SK-N-SH treated with all-trans-retinoic acid at 6 μM for 48 hours (cell line): ENCODE measurements at regions not wholly inside any gene's neighbourhood (a gene's known extent, or its start where the extent isn't known, plus 50 kb on each side); places are given as distances from the start of the nearest gene placed in this dataset.

Source experiments
- BACH2 ChIP-seq: fragments of 250-450 bp; sonication (Bioruptor Pico); IDR thresholded peaks from 2 replicates; pipeline ENCODE4 v1.9.0; 2021; ENCODE audit warnings: mild to moderate bottlenecking, borderline replicate concordance
- ESRRG ChIP-seq: fragments of 250-450 bp; sonication (Bioruptor Pico); IDR thresholded peaks from 2 replicates; pipeline ENCODE4 v1.6.1; 2021; ENCODE audit warnings: mild to moderate bottlenecking
- ISL1 ChIP-seq: fragments of 250-450 bp; sonication (Bioruptor Pico); IDR thresholded peaks from 2 replicates; pipeline ENCODE4 v2.1.2; 2022; ENCODE audit warnings: mild to moderate bottlenecking, moderate library complexity
- ZC3H10 ChIP-seq: fragments of 250-450 bp; sonication (Bioruptor Pico); IDR thresholded peaks from 2 replicates; pipeline ENCODE4 v1.5.1; 2021; ENCODE audit warnings: mild to moderate bottlenecking, moderate library complexity
- ZFP3 ChIP-seq: fragments of 250-450 bp; sonication (Bioruptor Pico); IDR thresholded peaks from 2 replicates; pipeline ENCODE4 v1.5.0; 2020; ENCODE audit warnings: mild to moderate bottlenecking, moderate library complexity
- TF ChIP-seq, protein P1 (sequence below): fragments of 250-450 bp; sonication (Bioruptor Pico); IDR thresholded peaks from 2 replicates; pipeline ENCODE4 v1.8.0; 2020; ENCODE audit warnings: mild to moderate bottlenecking, moderate library complexity, borderline replicate concordance
- TF ChIP-seq, protein P2 (sequence below): fragments of 250-450 bp; sonication (Bioruptor Pico); IDR thresholded peaks from 2 replicates; pipeline ENCODE4 v1.8.0; 2021; ENCODE audit warnings: low read depth, mild to moderate bottlenecking, moderate library complexity, borderline replicate concordance
- TF ChIP-seq, protein P3 (sequence below): fragments of 250-450 bp; sonication (Bioruptor Pico); IDR thresholded peaks from 2 replicates; pipeline ENCODE4 v1.5.0; 2020; ENCODE audit warnings: mild to moderate bottlenecking, moderate library complexity

DNA sequence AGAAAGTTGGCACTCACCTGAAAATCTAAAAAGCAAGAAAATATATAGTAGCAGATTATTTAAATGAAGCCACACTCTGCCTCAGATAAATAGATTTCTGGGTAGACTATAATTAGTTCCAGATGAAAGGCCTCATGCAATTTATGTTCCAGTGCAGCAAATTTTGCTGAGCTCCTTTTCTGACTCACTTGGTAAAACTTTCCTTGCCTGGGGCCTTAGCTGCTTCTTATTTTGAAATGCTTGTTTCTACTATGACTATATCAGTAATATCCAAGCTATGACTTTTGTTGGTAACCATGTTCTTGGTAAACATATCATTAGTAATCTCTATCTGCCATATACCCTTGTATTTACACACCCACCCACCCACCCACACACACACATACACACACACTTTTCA, 961.8 kb downstream of the SH3BGRL start:
- TF ChIP-seq ESRRG (CRISPR knock-in tag) (no peak), BACH2 (CRISPR knock-in tag) (no peak), ISL1 (no peak), ZFP3 (CRISPR knock-in tag) (no peak), ZC3H10 (no peak)
- TF ChIP-seq, protein P1, sequence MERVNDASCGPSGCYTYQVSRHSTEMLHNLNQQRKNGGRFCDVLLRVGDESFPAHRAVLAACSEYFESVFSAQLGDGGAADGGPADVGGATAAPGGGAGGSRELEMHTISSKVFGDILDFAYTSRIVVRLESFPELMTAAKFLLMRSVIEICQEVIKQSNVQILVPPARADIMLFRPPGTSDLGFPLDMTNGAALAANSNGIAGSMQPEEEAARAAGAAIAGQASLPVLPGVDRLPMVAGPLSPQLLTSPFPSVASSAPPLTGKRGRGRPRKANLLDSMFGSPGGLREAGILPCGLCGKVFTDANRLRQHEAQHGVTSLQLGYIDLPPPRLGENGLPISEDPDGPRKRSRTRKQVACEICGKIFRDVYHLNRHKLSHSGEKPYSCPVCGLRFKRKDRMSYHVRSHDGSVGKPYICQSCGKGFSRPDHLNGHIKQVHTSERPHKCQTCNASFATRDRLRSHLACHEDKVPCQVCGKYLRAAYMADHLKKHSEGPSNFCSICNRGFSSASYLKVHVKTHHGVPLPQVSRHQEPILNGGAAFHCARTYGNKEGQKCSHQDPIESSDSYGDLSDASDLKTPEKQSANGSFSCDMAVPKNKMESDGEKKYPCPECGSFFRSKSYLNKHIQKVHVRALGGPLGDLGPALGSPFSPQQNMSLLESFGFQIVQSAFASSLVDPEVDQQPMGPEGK (CRISPR knock-in tag), result no peak
- TF ChIP-seq, protein P2, sequence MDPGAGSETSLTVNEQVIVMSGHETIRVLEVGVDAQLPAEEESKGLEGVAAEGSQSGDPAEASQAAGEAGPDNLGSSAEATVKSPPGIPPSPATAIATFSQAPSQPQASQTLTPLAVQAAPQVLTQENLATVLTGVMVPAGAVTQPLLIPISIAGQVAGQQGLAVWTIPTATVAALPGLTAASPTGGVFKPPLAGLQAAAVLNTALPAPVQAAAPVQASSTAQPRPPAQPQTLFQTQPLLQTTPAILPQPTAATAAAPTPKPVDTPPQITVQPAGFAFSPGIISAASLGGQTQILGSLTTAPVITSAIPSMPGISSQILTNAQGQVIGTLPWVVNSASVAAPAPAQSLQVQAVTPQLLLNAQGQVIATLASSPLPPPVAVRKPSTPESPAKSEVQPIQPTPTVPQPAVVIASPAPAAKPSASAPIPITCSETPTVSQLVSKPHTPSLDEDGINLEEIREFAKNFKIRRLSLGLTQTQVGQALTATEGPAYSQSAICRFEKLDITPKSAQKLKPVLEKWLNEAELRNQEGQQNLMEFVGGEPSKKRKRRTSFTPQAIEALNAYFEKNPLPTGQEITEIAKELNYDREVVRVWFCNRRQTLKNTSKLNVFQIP (CRISPR knock-in tag), result no peak
- TF ChIP-seq, protein P3, sequence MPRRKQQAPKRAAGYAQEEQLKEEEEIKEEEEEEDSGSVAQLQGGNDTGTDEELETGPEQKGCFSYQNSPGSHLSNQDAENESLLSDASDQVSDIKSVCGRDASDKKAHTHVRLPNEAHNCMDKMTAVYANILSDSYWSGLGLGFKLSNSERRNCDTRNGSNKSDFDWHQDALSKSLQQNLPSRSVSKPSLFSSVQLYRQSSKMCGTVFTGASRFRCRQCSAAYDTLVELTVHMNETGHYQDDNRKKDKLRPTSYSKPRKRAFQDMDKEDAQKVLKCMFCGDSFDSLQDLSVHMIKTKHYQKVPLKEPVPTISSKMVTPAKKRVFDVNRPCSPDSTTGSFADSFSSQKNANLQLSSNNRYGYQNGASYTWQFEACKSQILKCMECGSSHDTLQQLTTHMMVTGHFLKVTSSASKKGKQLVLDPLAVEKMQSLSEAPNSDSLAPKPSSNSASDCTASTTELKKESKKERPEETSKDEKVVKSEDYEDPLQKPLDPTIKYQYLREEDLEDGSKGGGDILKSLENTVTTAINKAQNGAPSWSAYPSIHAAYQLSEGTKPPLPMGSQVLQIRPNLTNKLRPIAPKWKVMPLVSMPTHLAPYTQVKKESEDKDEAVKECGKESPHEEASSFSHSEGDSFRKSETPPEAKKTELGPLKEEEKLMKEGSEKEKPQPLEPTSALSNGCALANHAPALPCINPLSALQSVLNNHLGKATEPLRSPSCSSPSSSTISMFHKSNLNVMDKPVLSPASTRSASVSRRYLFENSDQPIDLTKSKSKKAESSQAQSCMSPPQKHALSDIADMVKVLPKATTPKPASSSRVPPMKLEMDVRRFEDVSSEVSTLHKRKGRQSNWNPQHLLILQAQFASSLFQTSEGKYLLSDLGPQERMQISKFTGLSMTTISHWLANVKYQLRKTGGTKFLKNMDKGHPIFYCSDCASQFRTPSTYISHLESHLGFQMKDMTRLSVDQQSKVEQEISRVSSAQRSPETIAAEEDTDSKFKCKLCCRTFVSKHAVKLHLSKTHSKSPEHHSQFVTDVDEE (CRISPR knock-in tag), result no peak
